Endometrium (tissue), 2 donors: ENCODE measurements at regions not wholly inside any gene's neighbourhood (a gene's known extent, or its start where the extent isn't known, plus 50 kb on each side); places are given as distances from the start of the nearest gene placed in this dataset.
A peak's percentile ranks its signal among the peaks of the same experiment; 100 is the strongest.

Source experiments
- FAIRE-seq: peaks from 2 replicates; lab custom pipeline; 2012; peaks lifted over from hg19 to GRCh38; lab: Jason Lieb, UNC
- donor health status: control.
- donor health status: control.

- FAIRE-seq = no peak
Observed at GRCh38 chr5:93055561-93055960, 525.5 kb downstream of the NR2F1-AS1 start.

GRCh38 chr5:93054424-93055163 is 526.4 kb downstream of the NR2F1-AS1 start:
- FAIRE-seq = no peak

- FAIRE-seq = no peak
Observed at GRCh38 chr5:93053825-93054224, 527.2 kb downstream of the NR2F1-AS1 start.

- no peak for FAIRE-seq
Observed at GRCh38 chr5:93048858-93049257, 532.2 kb downstream of the NR2F1-AS1 start.

GRCh38 chr5:93044859-93045666 is 536.0 kb downstream of the NR2F1-AS1 start:
- no peak for FAIRE-seq

- no peak for FAIRE-seq
Observed at GRCh38 chr5:93039888-93040287, 541.1 kb downstream of the NR2F1-AS1 start.

- no peak for FAIRE-seq
Observed at GRCh38 chr5:93034621-93035590, 546.1 kb downstream of the NR2F1-AS1 start.

GRCh38 chr5:93022796-93023447 is 558.1 kb downstream of the NR2F1-AS1 start:
- FAIRE-seq = no peak

GRCh38 chr5:93022211-93022610 is 558.8 kb downstream of the NR2F1-AS1 start:
- no peak for FAIRE-seq

GRCh38 chr5:93019896-93020295 is 561.1 kb downstream of the NR2F1-AS1 start:
- FAIRE-seq = no peak

GRCh38 chr5:93018461-93018860 is 562.6 kb downstream of the NR2F1-AS1 start:
- no peak for FAIRE-seq

- FAIRE-seq = no peak
Observed at GRCh38 chr5:93017849-93018248, 563.2 kb downstream of the NR2F1-AS1 start.

GRCh38 chr5:93017376-93017775 is 563.6 kb downstream of the NR2F1-AS1 start:
- no peak for FAIRE-seq

GRCh38 chr5:93010616-93011015 is 570.4 kb downstream of the NR2F1-AS1 start:
- FAIRE-seq = peak; percentile 94

- FAIRE-seq = peak; percentile 68
Observed at GRCh38 chr5:93010037-93010436, 571.0 kb downstream of the NR2F1-AS1 start.

- FAIRE-seq = no peak
Observed at GRCh38 chr5:93008502-93009207, 572.4 kb downstream of the NR2F1-AS1 start.

GRCh38 chr5:93006915-93007314 is 574.1 kb downstream of the NR2F1-AS1 start:
- no peak for FAIRE-seq

GRCh38 chr5:92998456-92998855 is 582.6 kb downstream of the NR2F1-AS1 start:
- no peak for FAIRE-seq

GRCh38 chr5:92994392-92994791 is 586.6 kb downstream of the NR2F1-AS1 start:
- no peak for FAIRE-seq

GRCh38 chr5:92992073-92992472 is 588.9 kb downstream of the NR2F1-AS1 start:
- no peak for FAIRE-seq

- FAIRE-seq = peak; percentile 98
Observed at GRCh38 chr5:92991581-92992067, 589.4 kb downstream of the NR2F1-AS1 start.
